ENCODE measurements at regions not wholly inside any gene's neighbourhood (a gene's known extent, or its start where the extent isn't known, plus 50 kb on each side); places are given as distances from the start of the nearest gene placed in this dataset.

DNA sequence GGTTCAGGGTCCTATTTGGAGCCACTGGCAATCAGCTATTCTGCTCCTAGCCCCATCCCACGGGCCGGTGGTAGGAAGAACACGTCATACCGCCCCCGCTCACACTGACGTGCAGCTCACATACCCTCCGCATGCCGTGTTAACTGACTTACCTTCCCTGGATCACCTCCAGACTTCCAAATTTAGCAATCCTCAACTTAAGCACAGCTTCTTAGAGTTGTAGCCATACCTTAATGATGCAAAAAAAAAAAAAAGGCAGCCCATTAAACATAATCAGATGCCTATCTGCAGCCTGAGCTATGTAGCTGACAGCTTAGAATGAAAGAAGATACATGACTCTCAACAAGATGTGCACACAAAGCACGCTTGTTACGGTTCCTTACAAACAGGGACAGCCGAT lies 93.0 kb downstream of the IRX2 start:
- Histone ChIP-seq H3K4me1 (peaks cover 25% of the 10 kb centered on the region), H3K27me3 (peaks cover 18% of the 10 kb centered on the region), H3K36me3 (no peaks in the 10 kb centered on the region), H3K27ac (no peak overlapping the region), H3K4me3 (no peak overlapping the region), H3K9me3 (no peaks in the 10 kb centered on the region)
- no peak for TF ChIP-seq POLR2A (IDR thresholded peaks at IDR 0.05)
- TF ChIP-seq EP300 (IDR thresholded peaks at IDR 0.05) = no peak
- TF ChIP-seq POLR2AphosphoS5 (IDR thresholded peaks at IDR 0.05) = no peak
- TF ChIP-seq, protein P1, sequence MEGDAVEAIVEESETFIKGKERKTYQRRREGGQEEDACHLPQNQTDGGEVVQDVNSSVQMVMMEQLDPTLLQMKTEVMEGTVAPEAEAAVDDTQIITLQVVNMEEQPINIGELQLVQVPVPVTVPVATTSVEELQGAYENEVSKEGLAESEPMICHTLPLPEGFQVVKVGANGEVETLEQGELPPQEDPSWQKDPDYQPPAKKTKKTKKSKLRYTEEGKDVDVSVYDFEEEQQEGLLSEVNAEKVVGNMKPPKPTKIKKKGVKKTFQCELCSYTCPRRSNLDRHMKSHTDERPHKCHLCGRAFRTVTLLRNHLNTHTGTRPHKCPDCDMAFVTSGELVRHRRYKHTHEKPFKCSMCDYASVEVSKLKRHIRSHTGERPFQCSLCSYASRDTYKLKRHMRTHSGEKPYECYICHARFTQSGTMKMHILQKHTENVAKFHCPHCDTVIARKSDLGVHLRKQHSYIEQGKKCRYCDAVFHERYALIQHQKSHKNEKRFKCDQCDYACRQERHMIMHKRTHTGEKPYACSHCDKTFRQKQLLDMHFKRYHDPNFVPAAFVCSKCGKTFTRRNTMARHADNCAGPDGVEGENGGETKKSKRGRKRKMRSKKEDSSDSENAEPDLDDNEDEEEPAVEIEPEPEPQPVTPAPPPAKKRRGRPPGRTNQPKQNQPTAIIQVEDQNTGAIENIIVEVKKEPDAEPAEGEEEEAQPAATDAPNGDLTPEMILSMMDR (IDR thresholded peaks at IDR 0.05) = no peak
- no peak for DNase-seq (ENCODE audit: low spot score in 2 of 2)
- 42% methylated on average over 11 of the region's 11 CpGs for whole genome bisulfite sequencing

DNA sequence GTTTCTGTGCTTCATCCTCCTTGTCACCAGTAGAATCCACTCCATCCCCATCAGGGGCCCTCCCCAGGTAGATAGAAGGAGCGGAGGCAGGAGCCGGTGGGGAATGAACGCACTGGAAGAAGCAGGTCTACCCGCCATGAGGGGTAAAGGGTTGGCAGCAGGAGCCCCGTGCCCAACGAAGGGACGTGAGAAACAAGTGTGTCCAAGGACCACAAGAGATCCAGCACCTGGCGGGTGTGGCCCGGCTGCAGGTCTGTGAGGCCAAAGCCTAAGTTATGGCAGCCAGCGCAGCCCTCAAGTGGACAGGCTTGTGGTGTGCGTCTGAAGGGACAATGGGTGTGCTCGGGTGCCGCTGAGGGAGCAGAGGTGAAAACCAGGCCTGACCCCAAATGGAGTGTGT lies 94.3 kb downstream of the IRX2 start:
- TF ChIP-seq EP300 (IDR thresholded peaks at IDR 0.05) = no peak
- no peak for TF ChIP-seq POLR2A (IDR thresholded peaks at IDR 0.05)
- TF ChIP-seq POLR2AphosphoS5 (IDR thresholded peaks at IDR 0.05) = no peak
- TF ChIP-seq, protein P1 (IDR thresholded peaks at IDR 0.05) = no peak
- Histone ChIP-seq H3K4me3 (no peak overlapping the region), H3K36me3 (no peaks in the 10 kb centered on the region), H3K27ac (no peak overlapping the region), H3K4me1 (peaks cover 25% of the 10 kb centered on the region), H3K9me3 (no peaks in the 10 kb centered on the region), H3K27me3 (peaks cover 22% of the 10 kb centered on the region)
- DNase-seq (ENCODE audit: low spot score in 2 of 2) = peak in 1 of 2 donors; percentile 64
- WGBS = 96% methylated on average over 13 of the region's 13 CpGs

DNA sequence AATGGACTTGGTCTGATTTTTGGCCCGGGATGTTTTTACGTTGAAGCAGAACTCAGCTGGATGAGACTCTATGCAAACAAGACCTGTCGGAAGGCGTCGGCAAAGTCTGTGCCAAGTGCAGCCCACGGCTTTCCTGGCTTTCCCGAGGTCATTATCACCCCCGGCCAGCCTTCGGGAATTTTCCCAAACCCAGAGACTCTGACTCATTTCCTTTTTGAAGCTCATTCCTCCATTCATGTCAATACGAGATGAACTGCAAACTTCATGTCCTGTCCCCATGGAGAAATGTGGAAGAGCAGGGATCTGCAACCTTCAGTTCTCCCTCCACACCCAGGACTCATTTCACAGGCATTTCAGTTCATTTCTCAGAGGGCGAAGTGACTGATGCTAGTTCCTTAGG lies 95.3 kb downstream of the IRX2 start:
- TF ChIP-seq, protein P1 (IDR thresholded peaks at IDR 0.05) = no peak
- no peak for TF ChIP-seq EP300 (IDR thresholded peaks at IDR 0.05)
- TF ChIP-seq POLR2AphosphoS5 (IDR thresholded peaks at IDR 0.05) = no peak
- no peak for TF ChIP-seq POLR2A (IDR thresholded peaks at IDR 0.05)
- Histone ChIP-seq H3K36me3 (no peaks in the 10 kb centered on the region), H3K4me1 (peaks cover 25% of the 10 kb centered on the region), H3K9me3 (no peaks in the 10 kb centered on the region), H3K27me3 (peaks cover 22% of the 10 kb centered on the region), H3K4me3 (no peak overlapping the region), H3K27ac (no peak overlapping the region)
- WGBS = 21% methylated on average over 11 of the region's 11 CpGs
- DNase-seq (ENCODE audit: low spot score in 2 of 2) = no peak

DNA sequence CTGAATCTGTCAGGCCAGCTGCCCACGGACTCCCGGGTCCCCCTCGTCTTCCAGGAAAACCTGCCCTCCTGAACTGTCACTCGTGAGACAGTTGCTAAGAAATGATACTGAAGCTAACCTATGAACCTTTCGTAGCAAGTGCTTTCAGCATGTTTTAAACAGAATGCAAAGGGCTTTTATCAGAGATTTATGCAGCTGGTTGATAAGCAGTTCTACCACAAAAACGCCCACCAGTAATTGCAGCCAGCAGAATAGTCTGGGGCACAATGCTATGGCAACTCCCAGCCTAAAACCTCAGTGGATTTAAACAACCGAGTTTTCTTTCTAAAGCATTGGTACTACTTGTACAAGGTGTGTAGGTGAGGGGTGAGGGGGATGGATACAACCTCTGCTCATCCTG lies 97.5 kb downstream of the IRX2 start:
- Histone ChIP-seq H3K4me1 (peaks cover 20% of the 10 kb centered on the region), H3K4me3 (no peak overlapping the region), H3K36me3 (no peaks in the 10 kb centered on the region), H3K27me3 (peaks cover 22% of the 10 kb centered on the region), H3K27ac (no peak overlapping the region), H3K9me3 (no peaks in the 10 kb centered on the region)
- DNase-seq (ENCODE audit: low spot score in 2 of 2) = no peak
- WGBS = 86% methylated on average over 7 of the region's 7 CpGs
- TF ChIP-seq POLR2A (IDR thresholded peaks at IDR 0.05) (no peak), EP300 (IDR thresholded peaks at IDR 0.05) (no peak), POLR2AphosphoS5 (IDR thresholded peaks at IDR 0.05) (no peak)
- TF ChIP-seq, protein P1 (IDR thresholded peaks at IDR 0.05) = no peak

DNA sequence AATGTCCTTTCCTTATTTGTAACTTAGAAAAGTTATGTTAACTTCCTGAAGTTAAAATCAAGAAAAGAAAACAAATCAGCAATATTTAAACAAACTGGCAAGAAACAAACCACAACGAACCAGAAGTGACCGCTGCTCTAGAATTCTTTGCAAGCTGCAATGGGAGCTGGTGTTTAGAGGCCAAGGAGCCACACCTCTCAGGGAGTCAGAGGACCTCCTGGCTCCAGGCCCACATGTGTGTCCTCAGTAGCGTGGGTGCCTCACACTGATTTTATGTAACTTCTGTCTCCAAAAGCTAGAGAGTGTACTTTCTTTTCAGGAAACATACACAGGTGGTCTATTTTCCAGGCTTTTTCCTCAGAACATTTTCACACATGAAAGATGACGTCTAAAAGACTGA lies 100.4 kb downstream of the IRX2 start:
- H3K4me3 ChIP-seq = no peak overlapping the region
- no peaks in the 10 kb centered on the region for H3K36me3 ChIP-seq
- WGBS = 75% methylated on average over 4 of the region's 4 CpGs
- peaks cover 5% of the 10 kb centered on the region for H3K4me1 ChIP-seq
- H3K27ac ChIP-seq = no peak overlapping the region
- H3K9me3 ChIP-seq = no peaks in the 10 kb centered on the region
- H3K27me3 ChIP-seq = peaks cover 17% of the 10 kb centered on the region
- TF ChIP-seq EP300 (IDR thresholded peaks at IDR 0.05) = no peak
- TF ChIP-seq POLR2A (IDR thresholded peaks at IDR 0.05) = no peak
- TF ChIP-seq POLR2AphosphoS5 (IDR thresholded peaks at IDR 0.05) = no peak
- TF ChIP-seq, protein P1 (IDR thresholded peaks at IDR 0.05) = no peak
- peak in 1 of 2 donors; percentile 38 for DNase-seq (ENCODE audit: low spot score in 2 of 2)

Data from suprapubic skin (tissue), 4 donors.